Esophagus muscularis mucosa (tissue), 4 donors: ENCODE measurements at regions not wholly inside any gene's neighbourhood (a gene's known extent, or its start where the extent isn't known, plus 50 kb on each side); places are given as distances from the start of the nearest gene placed in this dataset.

Source experiments
- DNase-seq: peaks from one replicate; pipeline ENCODE4 v3.0.0-alpha.2; 2017; ENCODE audit errors: extremely low spot score
- H3K27ac ChIP-seq, 4 donors: fragments of 200-600 bp; sonication (generic); replicated peaks in 1 of 4; 1 replicate in 3 of 4; 2 replicates in 1 of 4; pipeline ENCODE4 v1.5.1; 2016 to 2019; ENCODE audit warnings: mild to moderate bottlenecking in 1 of 4
- H3K27me3 ChIP-seq, 4 donors: fragments of 200-600 bp; sonication (generic); one replicate each; pipeline versions ENCODE4 v1.5.1 to v1.6.0; 2016 to 2019
- H3K36me3 ChIP-seq, 4 donors: fragments of 200-600 bp; sonication (generic); one replicate each; pipeline ENCODE4 v1.5.1; 2016 to 2019
- H3K4me1 ChIP-seq, 4 donors: fragments of 200-600 bp; sonication (generic); one replicate each; pipeline ENCODE4 v1.5.1; 2016 to 2019
- H3K4me3 ChIP-seq, 4 donors: fragments of 200-600 bp; sonication (generic); 1 replicate in 2 of 4; 2 replicates in 2 of 4; pipeline ENCODE4 v1.5.1; 2016 to 2019; ENCODE audit warnings: mild to moderate bottlenecking in 4 of 4, moderate library complexity in 1 of 4
- H3K9me3 ChIP-seq, 4 donors: fragments of 200-600 bp; sonication (generic); 1 replicate in 3 of 4; 2 replicates in 1 of 4; pipeline ENCODE4 v1.5.1; 2016 to 2019
- CTCF ChIP-seq, 3 experiments: fragments of 200-600 bp in 2 of 3; fragments of 450-650 bp in 1 of 3; sonication (generic) in 2 of 3; IDR thresholded peaks; one replicate each; pipeline ENCODE4 v1.5.1; 2017 to 2019; ENCODE audit warnings: antibody characterized with exemption in 3 of 3, mild to moderate bottlenecking in 2 of 3, moderate library complexity in 1 of 3
- EP300 ChIP-seq: sonication (generic); formaldehyde crosslinking; IDR thresholded peaks from one replicate; pipeline ENCODE4 v1.6.1; 2017; ENCODE audit warnings: antibody characterized with exemption
- POLR2A ChIP-seq: fragments of 450-650 bp; IDR thresholded peaks from one replicate; pipeline ENCODE4 v1.6.1; 2017; ENCODE audit warnings: antibody characterized with exemption, moderate library complexity, mild to moderate bottlenecking, low read depth
- POLR2AphosphoS5 ChIP-seq, 2 donors: sonication (generic); formaldehyde crosslinking; IDR thresholded peaks; one replicate each; pipeline ENCODE4 v1.6.1; 2017; ENCODE audit warnings: antibody characterized with exemption in 2 of 2
- WGBS: methylation state at CpG from one replicate; pipeline ENCODE4 v1.1.5; 2018; 5-methylcytosine and 5-hydroxymethylcytosine counted together
- intact Hi-C: fragments of 100-400 bp; cut with DNase I; formaldehyde crosslinking; loops from one replicate; pipeline ENCODE4 v1.15.1; 2023

GRCh38 chr1:175830500-175830899 lies 87.1 kb upstream of the TNR start:
- Histone ChIP-seq H3K9me3 (no peaks in the 10 kb centered on the region), H3K4me1 (no peaks in the 10 kb centered on the region), H3K27ac (no peak overlapping the region), H3K4me3 (no peak overlapping the region), H3K36me3 (no peaks in the 10 kb centered on the region), H3K27me3 (peaks cover 0 to 3% (median 0%) of the 10 kb centered on the region in 4 donors)
- intact Hi-C loops = no loop called here
- DNase-seq = no peak
- TF ChIP-seq EP300 (no peak), POLR2A (no peak), POLR2AphosphoS5 (IDR thresholded peaks at IDR 0.05) (no peak), CTCF (IDR thresholded peaks at IDR 0.05) (no peak)

GRCh38 chr1:175829845-175830244 lies 86.5 kb upstream of the TNR start:
- Histone ChIP-seq H3K4me3 (no peak overlapping the region), H3K4me1 (no peaks in the 10 kb centered on the region), H3K9me3 (no peaks in the 10 kb centered on the region), H3K36me3 (no peaks in the 10 kb centered on the region), H3K27me3 (peaks cover 0 to 3% (median 0%) of the 10 kb centered on the region in 4 donors), H3K27ac (no peak overlapping the region)
- DNase-seq = no peak
- TF ChIP-seq POLR2A (no peak), CTCF (IDR thresholded peaks at IDR 0.05) (no peak), EP300 (no peak), POLR2AphosphoS5 (IDR thresholded peaks at IDR 0.05) (no peak)
- intact Hi-C loops = no loop called here
- WGBS = 86% methylated on average over 1 of the region's 1 CpG

GRCh38 chr1:175826705-175827104 lies 83.3 kb upstream of the TNR start:
- Histone ChIP-seq H3K9me3 (no peaks in the 10 kb centered on the region), H3K27ac (no peak overlapping the region), H3K36me3 (no peaks in the 10 kb centered on the region), H3K27me3 (peaks cover 0 to 3% (median 0%) of the 10 kb centered on the region in 4 donors), H3K4me3 (no peak overlapping the region), H3K4me1 (no peaks in the 10 kb centered on the region)
- intact Hi-C loops = no loop called here
- no peak for DNase-seq
- WGBS = 73% methylated on average over 2 of the region's 2 CpGs
- no peak for TF ChIP-seq POLR2A

GRCh38 chr1:175824079-175824478 lies 80.7 kb upstream of the TNR start:
- WGBS = 59% methylated on average over 3 of the region's 3 CpGs
- H3K9me3 ChIP-seq = peaks cover 0 to 10% (median 0%) of the 10 kb centered on the region in 4 donors
- intact Hi-C loops = no loop called here
- no peak overlapping the region for H3K4me3 ChIP-seq
- H3K36me3 ChIP-seq = no peaks in the 10 kb centered on the region
- no peaks in the 10 kb centered on the region for H3K27me3 ChIP-seq
- DNase-seq = no peak
- H3K27ac ChIP-seq = no peak overlapping the region
- TF ChIP-seq POLR2AphosphoS5 (IDR thresholded peaks at IDR 0.05) (no peak), CTCF (IDR thresholded peaks at IDR 0.05) (no peak), EP300 (no peak), POLR2A (no peak)
- no peaks in the 10 kb centered on the region for H3K4me1 ChIP-seq

GRCh38 chr1:175823406-175823805 lies 80.0 kb upstream of the TNR start:
- intact Hi-C loops = no loop called here
- no peak for DNase-seq
- H3K4me1 ChIP-seq = no peaks in the 10 kb centered on the region
- no peak overlapping the region for H3K4me3 ChIP-seq
- H3K27ac ChIP-seq = no peak overlapping the region
- H3K27me3 ChIP-seq = no peaks in the 10 kb centered on the region
- H3K36me3 ChIP-seq = no peaks in the 10 kb centered on the region
- no peak for TF ChIP-seq CTCF (IDR thresholded peaks at IDR 0.05)
- no peak for TF ChIP-seq EP300
- TF ChIP-seq POLR2AphosphoS5 (IDR thresholded peaks at IDR 0.05) = no peak
- TF ChIP-seq POLR2A = no peak
- peaks cover 0 to 10% (median 0%) of the 10 kb centered on the region in 4 donors for H3K9me3 ChIP-seq
